ENCODE measurements at regions not wholly inside any gene's neighbourhood (a gene's known extent, or its start where the extent isn't known, plus 50 kb on each side); places are given as distances from the start of the nearest gene placed in this dataset.

GRCh38 chr11:106212081-106212480, 134.6 kb downstream of the AASDHPPT start:
- in situ Hi-C loops (cut with MboI; ENCODE audit: low sequenced_read_pairs): no loop called here

- in situ Hi-C loops (cut with MboI; ENCODE audit: low sequenced_read_pairs): no loop called here
Observed at GRCh38 chr11:106216281-106216680, 138.8 kb downstream of the AASDHPPT start.

- in situ Hi-C loops (cut with MboI; ENCODE audit: low sequenced_read_pairs): no loop called here
Observed at GRCh38 chr11:106217456-106217855, 140.0 kb downstream of the AASDHPPT start.

- in situ Hi-C loops (cut with MboI; ENCODE audit: low sequenced_read_pairs): no loop called here
Observed at GRCh38 chr11:106218106-106218505, 140.6 kb downstream of the AASDHPPT start.

GRCh38 chr11:106222626-106223025, 145.2 kb downstream of the AASDHPPT start:
- in situ Hi-C loops (cut with MboI; ENCODE audit: low sequenced_read_pairs): no loop called here

- in situ Hi-C loops (cut with MboI; ENCODE audit: low sequenced_read_pairs): no loop called here
Observed at GRCh38 chr11:106224172-106224571, 146.7 kb downstream of the AASDHPPT start.

GRCh38 chr11:106228996-106229395, 151.5 kb downstream of the AASDHPPT start:
- in situ Hi-C loops (cut with MboI; ENCODE audit: low sequenced_read_pairs): no loop called here

- in situ Hi-C loops (cut with MboI; ENCODE audit: low sequenced_read_pairs): no loop called here
Observed at GRCh38 chr11:106231591-106231990, 154.1 kb downstream of the AASDHPPT start.

- in situ Hi-C loops (cut with MboI; ENCODE audit: low sequenced_read_pairs): no loop called here
Observed at GRCh38 chr11:106233191-106233590, 155.7 kb downstream of the AASDHPPT start.

- in situ Hi-C loops (cut with MboI; ENCODE audit: low sequenced_read_pairs): no loop called here
Observed at GRCh38 chr11:106234794-106235193, 157.3 kb downstream of the AASDHPPT start.

GRCh38 chr11:106236295-106236694, 158.8 kb downstream of the AASDHPPT start:
- in situ Hi-C loops (cut with MboI; ENCODE audit: low sequenced_read_pairs): no loop called here

- in situ Hi-C loops (cut with MboI; ENCODE audit: low sequenced_read_pairs): no loop called here
Observed at GRCh38 chr11:106238704-106239360, 161.4 kb downstream of the AASDHPPT start.

GRCh38 chr11:106241601-106242257, 164.3 kb downstream of the AASDHPPT start:
- in situ Hi-C loops (cut with MboI; ENCODE audit: low sequenced_read_pairs): no loop called here

- in situ Hi-C loops (cut with MboI; ENCODE audit: low sequenced_read_pairs): no loop called here
Observed at GRCh38 chr11:106242718-106243415, 165.4 kb downstream of the AASDHPPT start.

- in situ Hi-C loops (cut with MboI; ENCODE audit: low sequenced_read_pairs): no loop called here
Observed at GRCh38 chr11:106246495-106246894, 169.0 kb downstream of the AASDHPPT start.

- in situ Hi-C loops (cut with MboI; ENCODE audit: low sequenced_read_pairs): no loop called here
Observed at GRCh38 chr11:106249617-106250239, 172.3 kb downstream of the AASDHPPT start.

GRCh38 chr11:106262852-106263251, 185.4 kb downstream of the AASDHPPT start:
- in situ Hi-C loops (cut with MboI; ENCODE audit: low sequenced_read_pairs): no loop called here

- in situ Hi-C loops (cut with MboI; ENCODE audit: low sequenced_read_pairs): no loop called here
Observed at GRCh38 chr11:106263527-106263926, 186.1 kb downstream of the AASDHPPT start.

- in situ Hi-C loops (cut with MboI; ENCODE audit: low sequenced_read_pairs): no loop called here
Observed at GRCh38 chr11:106271086-106271485, 193.6 kb downstream of the AASDHPPT start.

GRCh38 chr11:106271686-106272085, 194.2 kb downstream of the AASDHPPT start:
- in situ Hi-C loops (cut with MboI; ENCODE audit: low sequenced_read_pairs): no loop called here

GRCh38 chr11:106275151-106275550, 197.7 kb downstream of the AASDHPPT start:
- in situ Hi-C loops (cut with MboI; ENCODE audit: low sequenced_read_pairs): no loop called here

- in situ Hi-C loops (cut with MboI; ENCODE audit: low sequenced_read_pairs): no loop called here
Observed at GRCh38 chr11:106276126-106276525, 198.7 kb downstream of the AASDHPPT start.

All from HL-60/S4 treated with retinoic acid at 250 ng/mL for 4 days and 3 days (cell line).